ENCODE measurements at regions not wholly inside any gene's neighbourhood (a gene's known extent, or its start where the extent isn't known, plus 50 kb on each side); places are given as distances from the start of the nearest gene placed in this dataset.

- Histone ChIP-seq H3K4me1 (ENCODE audit: insufficient read depth, low read length) (no peaks in the 10 kb centered on the region), H3K36me3 (ENCODE audit: insufficient read depth, low read length) (no peaks in the 10 kb centered on the region), H3K9ac (ENCODE audit: low read depth, low read length) (no peak overlapping the region), H3K9me3 (ENCODE audit: control insufficient read depth, insufficient read depth, low read length) (no peaks in the 10 kb centered on the region)
Measured at GRCh38 chr1:194512957-194513356, 1326.5 kb upstream of the B3GALT2 start.

- Histone ChIP-seq H3K9me3 (ENCODE audit: control insufficient read depth, insufficient read depth, low read length) (no peaks in the 10 kb centered on the region), H3K36me3 (ENCODE audit: insufficient read depth, low read length) (no peaks in the 10 kb centered on the region), H3K9ac (ENCODE audit: low read depth, low read length) (no peak overlapping the region), H3K4me1 (ENCODE audit: insufficient read depth, low read length) (no peaks in the 10 kb centered on the region)
Measured at GRCh38 chr1:194512345-194512744, 1325.9 kb upstream of the B3GALT2 start.

- Histone ChIP-seq H3K9me3 (ENCODE audit: control insufficient read depth, insufficient read depth, low read length) (no peaks in the 10 kb centered on the region), H3K9ac (ENCODE audit: low read depth, low read length) (no peak overlapping the region), H3K36me3 (ENCODE audit: insufficient read depth, low read length) (no peaks in the 10 kb centered on the region), H3K4me1 (ENCODE audit: insufficient read depth, low read length) (no peaks in the 10 kb centered on the region)
Measured at GRCh38 chr1:194503209-194503608, 1316.8 kb upstream of the B3GALT2 start.

- 0 out of 2 replicates have a peak, but pooled peaks cover 4% of the 10 kb centered on the region for H3K9me3 ChIP-seq (ENCODE audit: control insufficient read depth, insufficient read depth, low read length)
- H3K4me1 ChIP-seq (ENCODE audit: insufficient read depth, low read length), result no peaks in the 10 kb centered on the region
Measured at GRCh38 chr1:194495434-194495833, 1309.0 kb upstream of the B3GALT2 start.

GRCh38 chr1:194487172-194487571, 1300.8 kb upstream of the B3GALT2 start:
- H3K9me3 ChIP-seq (ENCODE audit: control insufficient read depth, insufficient read depth, low read length), result no peaks in the 10 kb centered on the region
- no peak overlapping the region for H3K9ac ChIP-seq (ENCODE audit: low read depth, low read length)
- H3K4me1 ChIP-seq (ENCODE audit: insufficient read depth, low read length), result no peaks in the 10 kb centered on the region
- no peaks in the 10 kb centered on the region for H3K36me3 ChIP-seq (ENCODE audit: insufficient read depth, low read length)

More at GRCh38 chr1:194495434-194495833, 1309.0 kb upstream of the B3GALT2 start:
- no peaks in the 10 kb centered on the region for H3K36me3 ChIP-seq (ENCODE audit: insufficient read depth, low read length)
- no peak overlapping the region for H3K9ac ChIP-seq (ENCODE audit: low read depth, low read length)

GRCh38 chr1:194485432-194485831, 1299.0 kb upstream of the B3GALT2 start:
- no peaks in the 10 kb centered on the region for H3K9me3 ChIP-seq (ENCODE audit: control insufficient read depth, insufficient read depth, low read length)
- no peaks in the 10 kb centered on the region for H3K4me1 ChIP-seq (ENCODE audit: insufficient read depth, low read length)

GRCh38 chr1:194478731-194479130, 1292.3 kb upstream of the B3GALT2 start:
- H3K4me1 ChIP-seq (ENCODE audit: insufficient read depth, low read length), result no peaks in the 10 kb centered on the region
- H3K9ac ChIP-seq (ENCODE audit: low read depth, low read length), result no peak overlapping the region
- no peaks in the 10 kb centered on the region for H3K36me3 ChIP-seq (ENCODE audit: insufficient read depth, low read length)
- H3K9me3 ChIP-seq (ENCODE audit: control insufficient read depth, insufficient read depth, low read length), result no peaks in the 10 kb centered on the region

More at GRCh38 chr1:194485432-194485831, 1299.0 kb upstream of the B3GALT2 start:
- no peaks in the 10 kb centered on the region for H3K36me3 ChIP-seq (ENCODE audit: insufficient read depth, low read length)
- H3K9ac ChIP-seq (ENCODE audit: low read depth, low read length), result no peak overlapping the region

- H3K9me3 ChIP-seq (ENCODE audit: control insufficient read depth, insufficient read depth, low read length), result no peaks in the 10 kb centered on the region
- no peaks in the 10 kb centered on the region for H3K4me1 ChIP-seq (ENCODE audit: insufficient read depth, low read length)
- no peaks in the 10 kb centered on the region for H3K36me3 ChIP-seq (ENCODE audit: insufficient read depth, low read length)
- H3K9ac ChIP-seq (ENCODE audit: low read depth, low read length), result no peak overlapping the region
Measured at GRCh38 chr1:194477908-194478307, 1291.5 kb upstream of the B3GALT2 start.

- Histone ChIP-seq H3K9ac (ENCODE audit: low read depth, low read length) (no peak overlapping the region), H3K9me3 (ENCODE audit: control insufficient read depth, insufficient read depth, low read length) (no peaks in the 10 kb centered on the region), H3K4me1 (ENCODE audit: insufficient read depth, low read length) (no peaks in the 10 kb centered on the region), H3K36me3 (ENCODE audit: insufficient read depth, low read length) (no peaks in the 10 kb centered on the region)
Measured at GRCh38 chr1:194476872-194477271, 1290.5 kb upstream of the B3GALT2 start.

- no peaks in the 10 kb centered on the region for H3K36me3 ChIP-seq (ENCODE audit: insufficient read depth, low read length)
Measured at GRCh38 chr1:194476351-194476750, 1289.9 kb upstream of the B3GALT2 start.

GRCh38 chr1:194474701-194475100, 1288.3 kb upstream of the B3GALT2 start:
- Histone ChIP-seq H3K9ac (ENCODE audit: low read depth, low read length) (no peak overlapping the region), H3K9me3 (ENCODE audit: control insufficient read depth, insufficient read depth, low read length) (no peaks in the 10 kb centered on the region), H3K4me1 (ENCODE audit: insufficient read depth, low read length) (no peaks in the 10 kb centered on the region), H3K36me3 (ENCODE audit: insufficient read depth, low read length) (no peaks in the 10 kb centered on the region)

More at GRCh38 chr1:194476351-194476750, 1289.9 kb upstream of the B3GALT2 start:
- Histone ChIP-seq H3K9ac (ENCODE audit: low read depth, low read length) (no peak overlapping the region), H3K4me1 (ENCODE audit: insufficient read depth, low read length) (no peaks in the 10 kb centered on the region), H3K9me3 (ENCODE audit: control insufficient read depth, insufficient read depth, low read length) (no peaks in the 10 kb centered on the region)

GRCh38 chr1:194473766-194474165, 1287.4 kb upstream of the B3GALT2 start:
- no peaks in the 10 kb centered on the region for H3K9me3 ChIP-seq (ENCODE audit: control insufficient read depth, insufficient read depth, low read length)
- no peaks in the 10 kb centered on the region for H3K36me3 ChIP-seq (ENCODE audit: insufficient read depth, low read length)
- H3K4me1 ChIP-seq (ENCODE audit: insufficient read depth, low read length), result no peaks in the 10 kb centered on the region
- no peak overlapping the region for H3K9ac ChIP-seq (ENCODE audit: low read depth, low read length)

GRCh38 chr1:194469282-194469681, 1282.9 kb upstream of the B3GALT2 start:
- no peak overlapping the region for H3K9ac ChIP-seq (ENCODE audit: low read depth, low read length)
- H3K9me3 ChIP-seq (ENCODE audit: control insufficient read depth, insufficient read depth, low read length), result no peaks in the 10 kb centered on the region
- H3K4me1 ChIP-seq (ENCODE audit: insufficient read depth, low read length), result no peaks in the 10 kb centered on the region
- H3K36me3 ChIP-seq (ENCODE audit: insufficient read depth, low read length), result no peaks in the 10 kb centered on the region

GRCh38 chr1:194466706-194467105, 1280.3 kb upstream of the B3GALT2 start:
- H3K9me3 ChIP-seq (ENCODE audit: control insufficient read depth, insufficient read depth, low read length), result no peaks in the 10 kb centered on the region
- no peak overlapping the region for H3K9ac ChIP-seq (ENCODE audit: low read depth, low read length)
- H3K36me3 ChIP-seq (ENCODE audit: insufficient read depth, low read length), result no peaks in the 10 kb centered on the region
- no peaks in the 10 kb centered on the region for H3K4me1 ChIP-seq (ENCODE audit: insufficient read depth, low read length)

GRCh38 chr1:194447636-194448035, 1261.2 kb upstream of the B3GALT2 start:
- H3K36me3 ChIP-seq (ENCODE audit: insufficient read depth, low read length), result no peaks in the 10 kb centered on the region
- H3K9ac ChIP-seq (ENCODE audit: low read depth, low read length), result no peak overlapping the region
- no peaks in the 10 kb centered on the region for H3K9me3 ChIP-seq (ENCODE audit: control insufficient read depth, insufficient read depth, low read length)
- no peaks in the 10 kb centered on the region for H3K4me1 ChIP-seq (ENCODE audit: insufficient read depth, low read length)

GRCh38 chr1:194445244-194445643, 1258.8 kb upstream of the B3GALT2 start:
- H3K4me1 ChIP-seq (ENCODE audit: insufficient read depth, low read length), result no peaks in the 10 kb centered on the region
- H3K9me3 ChIP-seq (ENCODE audit: control insufficient read depth, insufficient read depth, low read length), result no peaks in the 10 kb centered on the region
- H3K36me3 ChIP-seq (ENCODE audit: insufficient read depth, low read length), result no peaks in the 10 kb centered on the region
- H3K9ac ChIP-seq (ENCODE audit: low read depth, low read length), result no peak overlapping the region
